Ovary (tissue), 3 donors: ENCODE measurements at regions not wholly inside any gene's neighbourhood (a gene's known extent, or its start where the extent isn't known, plus 50 kb on each side); places are given as distances from the start of the nearest gene placed in this dataset.

ENCODE experiments used
- CTCF ChIP-seq, 3 donors: fragments of 450-650 bp in 2 of 3; fragments of 200-600 bp in 1 of 3; IDR thresholded peaks; one replicate each; pipeline versions ENCODE4 v1.5.1 to v1.8.0; 2016 to 2022; ENCODE audit warnings: antibody characterized with exemption in 3 of 3, mild to moderate bottlenecking in 1 of 3
- POLR2A ChIP-seq: fragments of 450-650 bp; IDR thresholded peaks from one replicate; pipeline ENCODE4 v1.6.1; 2017; ENCODE audit warnings: antibody characterized with exemption, mild to moderate bottlenecking, moderate library complexity
- donor health status: DM: no; HTN: no; CAD: no.

GRCh38 chr5:52674815-52675545 lies 112.7 kb upstream of the ITGA1 start:
- TF ChIP-seq CTCF (IDR thresholded peaks at IDR 0.05) (no peak), POLR2A (no peak)
